Epithelial cell of proximal tubule (primary cell): ENCODE measurements at regions not wholly inside any gene's neighbourhood (a gene's known extent, or its start where the extent isn't known, plus 50 kb on each side); places are given as distances from the start of the nearest gene placed in this dataset.

Source experiments
- DNase-seq: peaks from one replicate; pipeline ENCODE4 v3.0.0-alpha.2; 2011; ENCODE audit warnings: low read depth
- H3K4me3 ChIP-seq: 2 replicates; pipeline ENCODE4 v1.5.1; 2011; ENCODE audit warnings: low read depth, mild to moderate bottlenecking, low read length
- TF ChIP-seq, protein P1 (sequence below): conservative IDR thresholded peaks from 2 replicates; pipeline ENCODE4 v1.5.1; 2012; ENCODE audit warnings: low read depth, mild to moderate bottlenecking, low read length

DNA sequence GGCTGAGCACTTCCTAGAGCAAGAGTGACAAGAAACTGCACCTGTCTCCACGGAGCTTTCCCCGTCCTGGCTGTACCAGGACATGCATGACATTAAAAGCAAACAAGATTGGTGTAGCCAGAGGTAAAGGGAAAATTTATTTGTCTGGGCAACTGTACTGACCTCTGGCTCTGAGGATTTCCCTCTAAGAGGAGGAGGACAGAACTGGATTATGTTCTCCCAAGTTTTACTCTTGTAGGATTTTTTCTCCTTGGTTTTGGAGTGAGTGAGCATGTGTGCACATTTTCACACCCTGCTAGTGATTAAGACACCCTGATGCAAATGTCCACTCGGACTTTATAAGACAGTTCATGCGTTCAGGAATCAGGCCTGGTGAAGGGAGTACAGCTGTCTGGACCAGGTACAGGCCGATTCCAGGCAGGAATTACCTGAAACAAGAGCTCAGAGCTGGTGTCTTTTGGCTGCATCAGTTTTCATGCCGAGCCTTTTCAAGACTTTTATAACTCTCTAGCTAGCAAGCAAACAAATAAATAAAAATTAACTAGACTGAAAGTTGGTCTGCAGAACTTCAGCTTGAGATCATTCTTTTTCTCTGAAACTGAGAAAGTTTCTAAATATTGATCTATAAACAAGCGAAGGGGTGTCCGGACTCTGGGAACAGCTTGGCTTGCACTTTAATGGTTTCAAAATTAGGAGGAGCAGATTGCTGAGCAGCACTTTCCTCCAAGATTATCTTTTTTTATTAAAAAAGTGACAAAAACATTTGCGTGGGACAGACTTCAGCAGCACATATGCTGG lies 51.3 kb upstream of the SPRY1 start:
- no peak overlapping the region for H3K4me3 ChIP-seq
- DNase-seq = no peak
- TF ChIP-seq, protein P1, sequence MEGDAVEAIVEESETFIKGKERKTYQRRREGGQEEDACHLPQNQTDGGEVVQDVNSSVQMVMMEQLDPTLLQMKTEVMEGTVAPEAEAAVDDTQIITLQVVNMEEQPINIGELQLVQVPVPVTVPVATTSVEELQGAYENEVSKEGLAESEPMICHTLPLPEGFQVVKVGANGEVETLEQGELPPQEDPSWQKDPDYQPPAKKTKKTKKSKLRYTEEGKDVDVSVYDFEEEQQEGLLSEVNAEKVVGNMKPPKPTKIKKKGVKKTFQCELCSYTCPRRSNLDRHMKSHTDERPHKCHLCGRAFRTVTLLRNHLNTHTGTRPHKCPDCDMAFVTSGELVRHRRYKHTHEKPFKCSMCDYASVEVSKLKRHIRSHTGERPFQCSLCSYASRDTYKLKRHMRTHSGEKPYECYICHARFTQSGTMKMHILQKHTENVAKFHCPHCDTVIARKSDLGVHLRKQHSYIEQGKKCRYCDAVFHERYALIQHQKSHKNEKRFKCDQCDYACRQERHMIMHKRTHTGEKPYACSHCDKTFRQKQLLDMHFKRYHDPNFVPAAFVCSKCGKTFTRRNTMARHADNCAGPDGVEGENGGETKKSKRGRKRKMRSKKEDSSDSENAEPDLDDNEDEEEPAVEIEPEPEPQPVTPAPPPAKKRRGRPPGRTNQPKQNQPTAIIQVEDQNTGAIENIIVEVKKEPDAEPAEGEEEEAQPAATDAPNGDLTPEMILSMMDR = no peak

DNA sequence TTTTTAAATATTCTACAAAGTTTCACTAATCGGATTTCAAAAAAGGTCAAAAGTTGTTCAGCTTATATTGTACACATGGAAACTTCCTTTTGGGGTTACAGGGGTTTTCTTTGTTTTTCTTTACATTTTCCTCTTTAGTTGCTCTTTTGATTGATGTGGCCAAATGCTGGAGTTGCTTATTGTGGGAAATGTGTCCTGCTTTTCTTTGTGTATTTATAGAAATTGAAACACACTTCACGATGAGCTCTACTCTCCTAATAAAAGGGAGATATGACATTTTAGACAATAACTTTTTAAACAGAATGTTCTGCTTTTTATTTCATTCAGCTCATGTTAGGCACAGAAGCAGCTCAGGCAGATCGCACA lies 50.7 kb upstream of the SPRY1 start:
- no peak for DNase-seq
- TF ChIP-seq, protein P1 = no peak
- H3K4me3 ChIP-seq = no peak overlapping the region

DNA sequence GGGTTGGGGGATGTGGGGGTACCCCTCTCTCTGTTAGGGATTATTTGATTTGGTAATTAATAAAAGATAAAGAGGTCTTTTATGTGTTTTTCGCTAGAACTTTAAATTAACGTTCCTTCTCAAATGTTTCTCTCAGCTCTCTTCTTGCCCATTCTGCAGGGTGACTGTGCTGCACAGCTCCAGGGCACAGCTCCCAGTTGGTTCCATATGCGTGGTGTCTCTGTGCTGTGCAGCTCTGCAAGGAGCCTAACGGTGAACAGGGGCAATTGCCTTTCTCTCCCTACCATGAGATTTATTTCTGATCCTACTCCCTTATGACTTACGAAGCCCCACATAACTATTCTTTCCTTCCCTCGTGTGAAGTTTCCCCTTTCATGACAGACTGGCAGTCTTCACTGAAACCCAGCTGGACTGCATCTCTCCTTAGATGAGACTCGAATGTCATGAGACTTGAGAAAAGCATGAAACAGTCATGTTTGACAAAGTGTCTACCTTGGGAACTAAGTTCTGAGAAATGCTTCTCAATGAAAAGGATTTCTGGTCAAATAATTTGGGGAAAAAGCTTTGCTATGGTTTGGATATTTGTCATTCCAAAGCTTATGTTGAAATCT lies 50.2 kb upstream of the SPRY1 start:
- TF ChIP-seq, protein P1 = no peak
- DNase-seq = no peak
- H3K4me3 ChIP-seq = no peak overlapping the region
